ENCODE measurements at regions not wholly inside any gene's neighbourhood (a gene's known extent, or its start where the extent isn't known, plus 50 kb on each side); places are given as distances from the start of the nearest gene placed in this dataset.

GRCh38 chr12:124230117-124230757, 64.7 kb upstream of the RFLNA start:
- TF ChIP-seq CTCF (conservative IDR thresholded peaks at IDR 0.05) (no peak), ZFX (IDR thresholded peaks at IDR 0.05) (no peak)
